Activated naive CD4-positive, alpha-beta T cell treated with anti-CD3 and anti-CD28 coated beads, Interleukin-2, amount 50 U/mL, for 72 hours (primary cell): ENCODE measurements at regions not wholly inside any gene's neighbourhood (a gene's known extent, or its start where the extent isn't known, plus 50 kb on each side); places are given as distances from the start of the nearest gene placed in this dataset.

Experiments
- ATAC-seq, 2 donors: fragments of 150-1000 bp; cut with Tn5 transposase; 2 replicates each; pipeline ENCODE4 v1.10.0; 2021; ENCODE audit warnings: mild to moderate bottlenecking in 2 of 2, moderate library complexity in 2 of 2
- DNase-seq, 2 donors: peaks; one replicate each; pipeline ENCODE4 v3.0.0; 2021 to 2022; ENCODE audit warnings: low spot score in 2 of 2
- H3K27ac Mint-ChIP-seq, 2 donors: one replicate each; pipeline ENCODE4 v1.8.0; 2022; ENCODE audit warnings: mild to moderate bottlenecking in 2 of 2, mixed read lengths in 2 of 2
- H3K36me3 Mint-ChIP-seq, 2 donors: one replicate each; pipeline ENCODE4 v1.8.0; 2022; ENCODE audit warnings: mixed read lengths in 2 of 2
- H3K9me3 Mint-ChIP-seq, 2 donors: one replicate each; pipeline ENCODE4 v1.8.0; 2022; ENCODE audit warnings: mixed read lengths in 2 of 2

GRCh38 chr17:17398188-17398942 is 78.4 kb upstream of the MED9 start:
- no peaks in the 10 kb centered on the region for H3K36me3 Mint-ChIP-seq
- DNase-seq (no peak), ATAC-seq (no peak)
- H3K9me3 Mint-ChIP-seq = no peaks in the 10 kb centered on the region
- H3K27ac Mint-ChIP-seq = no peak overlapping the region

GRCh38 chr17:17398943-17399926 is 77.6 kb upstream of the MED9 start:
- DNase-seq (no peak), ATAC-seq (no peak)
- peak overlapping the region in 1 of 2 donors; percentile 11 for H3K27ac Mint-ChIP-seq
- no peaks in the 10 kb centered on the region for H3K36me3 Mint-ChIP-seq
- no peaks in the 10 kb centered on the region for H3K9me3 Mint-ChIP-seq

- ATAC-seq (no peak), DNase-seq (no peak)
- no peaks in the 10 kb centered on the region for H3K9me3 Mint-ChIP-seq
- H3K27ac Mint-ChIP-seq = no peak overlapping the region
- H3K36me3 Mint-ChIP-seq = no peaks in the 10 kb centered on the region
Measured at GRCh38 chr17:17400070-17400469, 76.7 kb upstream of the MED9 start.

- Mint-ChIP-seq H3K9me3 (no peaks in the 10 kb centered on the region), H3K27ac (peak overlapping the region in 1 of 2 donors; percentile 26), H3K36me3 (no peaks in the 10 kb centered on the region)
- no peak for ATAC-seq
- DNase-seq = no peak
Measured at GRCh38 chr17:17400566-17401184, 76.1 kb upstream of the MED9 start.

GRCh38 chr17:17401271-17401781 is 75.5 kb upstream of the MED9 start:
- Mint-ChIP-seq H3K36me3 (no peaks in the 10 kb centered on the region), H3K9me3 (no peaks in the 10 kb centered on the region), H3K27ac (peak overlapping the region in 1 of 2 donors; percentile 26)
- DNase-seq = no peak
- ATAC-seq = no peak

- peak overlapping the region in 1 of 2 donors; percentile 77 for H3K27ac Mint-ChIP-seq
- no peaks in the 10 kb centered on the region for H3K9me3 Mint-ChIP-seq
- DNase-seq = no peak
- no peak for ATAC-seq
- no peaks in the 10 kb centered on the region for H3K36me3 Mint-ChIP-seq
Measured at GRCh38 chr17:17402558-17402957, 74.2 kb upstream of the MED9 start.

- Mint-ChIP-seq H3K36me3 (no peaks in the 10 kb centered on the region), H3K9me3 (no peaks in the 10 kb centered on the region), H3K27ac (peak overlapping the region; percentile 11 to 77)
- ATAC-seq = no peak
- DNase-seq = no peak
Measured at GRCh38 chr17:17403065-17403464, 73.7 kb upstream of the MED9 start.

GRCh38 chr17:17403899-17404576 is 72.8 kb upstream of the MED9 start:
- Mint-ChIP-seq H3K27ac (peak overlapping the region; percentile 73 to 77), H3K9me3 (no peaks in the 10 kb centered on the region), H3K36me3 (no peaks in the 10 kb centered on the region)
- peak; percentile 61 to 64 for ATAC-seq
- peak in 1 of 2 donors; percentile 45 for DNase-seq

GRCh38 chr17:17405673-17406072 is 71.1 kb upstream of the MED9 start:
- ATAC-seq (no peak), DNase-seq (no peak)
- Mint-ChIP-seq H3K9me3 (no peaks in the 10 kb centered on the region), H3K36me3 (no peaks in the 10 kb centered on the region), H3K27ac (no peak overlapping the region)

GRCh38 chr17:17406225-17406624 is 70.6 kb upstream of the MED9 start:
- peak overlapping the region in 1 of 2 donors; percentile 16 for H3K27ac Mint-ChIP-seq
- no peaks in the 10 kb centered on the region for H3K9me3 Mint-ChIP-seq
- no peaks in the 10 kb centered on the region for H3K36me3 Mint-ChIP-seq
- DNase-seq (no peak), ATAC-seq (no peak)

- H3K36me3 Mint-ChIP-seq = no peaks in the 10 kb centered on the region
- ATAC-seq (peak; percentile 61 to 78), DNase-seq (no peak)
- H3K9me3 Mint-ChIP-seq = no peaks in the 10 kb centered on the region
- peak overlapping the region; percentile 28 to 53 for H3K27ac Mint-ChIP-seq
Measured at GRCh38 chr17:17408236-17408794, 68.5 kb upstream of the MED9 start.

- H3K27ac Mint-ChIP-seq = peak overlapping the region in 1 of 2 donors; percentile 47
- no peak for ATAC-seq
- H3K9me3 Mint-ChIP-seq = peaks cover 0 to 5% of the 10 kb centered on the region in 2 donors
- DNase-seq = no peak
- H3K36me3 Mint-ChIP-seq = no peaks in the 10 kb centered on the region
Measured at GRCh38 chr17:17410357-17410756, 66.4 kb upstream of the MED9 start.

- Mint-ChIP-seq H3K9me3 (peaks cover 1 to 6% of the 10 kb centered on the region in 2 donors), H3K36me3 (peaks cover 0 to 3% of the 10 kb centered on the region in 2 donors), H3K27ac (no peak overlapping the region)
- DNase-seq (no peak), ATAC-seq (peak in 1 of 2 donors; percentile 14)
Measured at GRCh38 chr17:17411692-17412091, 65.1 kb upstream of the MED9 start.

- DNase-seq (no peak), ATAC-seq (no peak)
- Mint-ChIP-seq H3K27ac (peak overlapping the region in 1 of 2 donors; percentile 53), H3K9me3 (peaks cover 3 to 12% of the 10 kb centered on the region in 2 donors), H3K36me3 (peaks cover 0 to 7% of the 10 kb centered on the region in 2 donors)
Measured at GRCh38 chr17:17412326-17412725, 64.5 kb upstream of the MED9 start.

GRCh38 chr17:17413215-17413792 is 63.5 kb upstream of the MED9 start:
- no peak overlapping the region for H3K27ac Mint-ChIP-seq
- no peak for DNase-seq
- peaks cover 0 to 7% of the 10 kb centered on the region in 2 donors for H3K36me3 Mint-ChIP-seq
- ATAC-seq = no peak
- peaks cover 3 to 13% of the 10 kb centered on the region in 2 donors for H3K9me3 Mint-ChIP-seq
